ENCODE measurements at regions not wholly inside any gene's neighbourhood (a gene's known extent, or its start where the extent isn't known, plus 50 kb on each side); places are given as distances from the start of the nearest gene placed in this dataset.
"Not testable (repeated sequence)": the region's sequence is repeated elsewhere in the genome, so short reads cannot be mapped to it uniquely, and the experiment has no call there.

- no peak for DNase-seq
Observed at GRCh38 chr11:25776238-25776637, 555.7 kb upstream of the ANO3 start.

- DNase-seq: no peak
Observed at GRCh38 chr11:25777343-25777742, 554.6 kb upstream of the ANO3 start.

GRCh38 chr11:25779033-25779432 is 552.9 kb upstream of the ANO3 start:
- DNase-seq: no peak

- no peak for DNase-seq
Observed at GRCh38 chr11:25787416-25787815, 544.5 kb upstream of the ANO3 start.

GRCh38 chr11:25790396-25790795 is 541.5 kb upstream of the ANO3 start:
- DNase-seq: no peak

- DNase-seq: no peak
Observed at GRCh38 chr11:25793637-25794036, 538.3 kb upstream of the ANO3 start.

- DNase-seq: no peak
Observed at GRCh38 chr11:25794804-25795203, 537.1 kb upstream of the ANO3 start.

- no peak for DNase-seq
Observed at GRCh38 chr11:25816411-25816810, 515.5 kb upstream of the ANO3 start.

GRCh38 chr11:25824688-25825087 is 507.2 kb upstream of the ANO3 start:
- DNase-seq: no peak

GRCh38 chr11:25831485-25831884 is 500.4 kb upstream of the ANO3 start:
- DNase-seq: not testable (repeated sequence)

GRCh38 chr11:25838918-25839625 is 492.9 kb upstream of the ANO3 start:
- peak; percentile 1 for DNase-seq

GRCh38 chr11:25844811-25845210 is 487.1 kb upstream of the ANO3 start:
- DNase-seq: no peak

GRCh38 chr11:25855916-25856315 is 476.0 kb upstream of the ANO3 start:
- no peak for DNase-seq

GRCh38 chr11:25859776-25860175 is 472.2 kb upstream of the ANO3 start:
- DNase-seq: no peak

- DNase-seq: peak; percentile 59
Observed at GRCh38 chr11:25860677-25861450, 471.1 kb upstream of the ANO3 start.

- no peak for DNase-seq
Observed at GRCh38 chr11:25862159-25862558, 469.8 kb upstream of the ANO3 start.

- no peak for DNase-seq
Observed at GRCh38 chr11:25863986-25864385, 467.9 kb upstream of the ANO3 start.

GRCh38 chr11:25876456-25876965 is 455.4 kb upstream of the ANO3 start:
- DNase-seq: no peak

- no peak for DNase-seq
Observed at GRCh38 chr11:25886036-25886435, 445.9 kb upstream of the ANO3 start.

GRCh38 chr11:25890626-25891260 is 441.2 kb upstream of the ANO3 start:
- DNase-seq: no peak

- no peak for DNase-seq
Observed at GRCh38 chr11:25891960-25892359, 440.0 kb upstream of the ANO3 start.

- no peak for DNase-seq
Observed at GRCh38 chr11:25899617-25900160, 432.2 kb upstream of the ANO3 start.

- DNase-seq: no peak
Observed at GRCh38 chr11:25900814-25901213, 431.1 kb upstream of the ANO3 start.

GRCh38 chr11:25901415-25901814 is 430.5 kb upstream of the ANO3 start:
- DNase-seq: no peak
